ENCODE measurements at regions not wholly inside any gene's neighbourhood (a gene's known extent, or its start where the extent isn't known, plus 50 kb on each side); places are given as distances from the start of the nearest gene placed in this dataset.

- H3K27me3 Mint-ChIP-seq (ENCODE audit: low read depth) = no peaks in the 10 kb centered on the region
- intact Hi-C loops (cut with micrococcal nuclease) = no loop called here
- no peak for DNase-seq (ENCODE audit: low spot score)
- no peaks in the 10 kb centered on the region for H3K36me3 Mint-ChIP-seq (ENCODE audit: low read depth)
- no peak overlapping the region for H3K4me3 Mint-ChIP-seq (ENCODE audit: low read depth)
- no peaks in the 10 kb centered on the region for H3K4me1 Mint-ChIP-seq (ENCODE audit: low read depth)
- no peaks in the 10 kb centered on the region for H3K9me3 Mint-ChIP-seq
- no peak overlapping the region for H3K27ac Mint-ChIP-seq
These were observed 285.1 kb upstream of the ADAMTS16 start for GRCh38 chr5:4855036-4855435.

DNA sequence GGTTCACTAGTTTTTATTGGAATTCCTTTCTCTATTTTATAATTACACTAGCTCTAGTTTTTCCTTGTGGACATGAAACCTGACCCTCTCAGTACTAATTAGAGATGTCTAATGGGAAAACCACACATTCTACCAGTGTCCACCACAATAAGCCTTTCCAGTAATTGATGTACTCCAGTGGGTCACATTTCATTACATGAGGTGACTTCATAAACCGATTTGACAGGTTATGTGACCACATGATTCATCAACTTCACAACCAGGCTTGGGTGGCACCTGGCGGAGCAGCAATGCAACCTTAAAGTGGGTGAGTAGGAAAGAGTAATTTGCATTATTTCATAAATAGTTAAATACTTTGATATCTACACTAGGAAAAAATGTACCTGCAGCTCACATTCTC lies 284.2 kb upstream of the ADAMTS16 start:
- H3K27ac Mint-ChIP-seq = no peak overlapping the region
- H3K36me3 Mint-ChIP-seq (ENCODE audit: low read depth) = no peaks in the 10 kb centered on the region
- no peaks in the 10 kb centered on the region for H3K27me3 Mint-ChIP-seq (ENCODE audit: low read depth)
- intact Hi-C loops (cut with micrococcal nuclease) = no loop called here
- no peak for DNase-seq (ENCODE audit: low spot score)
- no peaks in the 10 kb centered on the region for H3K4me1 Mint-ChIP-seq (ENCODE audit: low read depth)
- H3K9me3 Mint-ChIP-seq = no peaks in the 10 kb centered on the region
- no peak overlapping the region for H3K4me3 Mint-ChIP-seq (ENCODE audit: low read depth)

DNA sequence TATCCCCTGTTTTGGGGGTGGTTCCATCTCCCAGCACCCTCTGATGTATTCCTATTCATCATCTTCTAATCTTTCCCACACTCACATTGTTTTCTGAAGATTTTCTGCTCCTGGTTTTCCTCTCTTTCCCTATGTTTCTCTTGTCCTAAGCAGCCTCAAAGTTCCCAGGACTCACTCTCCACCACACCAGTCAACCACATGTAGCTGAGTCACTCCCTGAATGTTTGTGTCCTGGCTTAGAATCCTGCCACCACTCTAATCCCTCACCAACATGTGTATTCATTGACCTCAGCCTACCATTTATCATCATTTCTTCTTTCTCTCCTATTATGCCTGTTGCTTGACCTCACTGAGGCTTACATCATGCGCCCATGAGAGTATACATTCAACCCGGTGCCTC lies 282.4 kb upstream of the ADAMTS16 start:
- no peaks in the 10 kb centered on the region for H3K36me3 Mint-ChIP-seq (ENCODE audit: low read depth)
- intact Hi-C loops (cut with micrococcal nuclease) = no loop called here
- no peaks in the 10 kb centered on the region for H3K27me3 Mint-ChIP-seq (ENCODE audit: low read depth)
- no peaks in the 10 kb centered on the region for H3K4me1 Mint-ChIP-seq (ENCODE audit: low read depth)
- no peak overlapping the region for H3K4me3 Mint-ChIP-seq (ENCODE audit: low read depth)
- H3K9me3 Mint-ChIP-seq = no peaks in the 10 kb centered on the region
- H3K27ac Mint-ChIP-seq = no peak overlapping the region
- no peak for DNase-seq (ENCODE audit: low spot score)

DNA sequence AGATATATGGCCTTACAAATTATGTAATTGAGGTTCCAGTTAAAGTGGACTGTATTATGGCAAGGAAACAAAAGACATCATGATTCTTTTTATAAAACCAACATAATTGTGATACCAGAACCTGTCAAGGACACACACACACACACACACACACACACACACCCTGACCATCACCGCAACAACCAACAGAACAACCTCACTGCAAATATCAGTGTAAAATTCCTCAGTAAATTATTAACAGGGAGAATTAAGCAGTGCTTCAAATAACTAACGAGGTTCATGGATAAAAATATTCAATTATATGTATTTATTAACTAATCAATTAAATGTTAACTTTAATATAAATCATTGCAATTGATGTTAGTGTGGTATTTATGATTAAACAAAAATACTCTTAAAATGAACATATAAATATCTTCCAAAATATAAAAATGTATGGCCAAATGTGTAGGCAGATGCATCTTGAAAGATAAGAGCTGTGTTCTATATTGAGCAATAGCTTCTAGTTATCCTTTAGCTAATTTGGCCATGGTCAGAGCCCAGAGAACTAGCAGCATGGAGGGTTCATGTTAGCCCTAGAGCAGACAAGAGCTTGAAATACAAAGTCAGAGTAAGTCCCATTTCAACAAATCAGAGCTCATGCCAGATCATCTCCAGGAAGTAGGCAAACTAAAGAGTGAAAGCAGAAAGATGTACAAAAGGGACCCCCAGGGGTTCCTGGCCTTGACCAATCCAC lies 280.5 kb upstream of the ADAMTS16 start:
- Mint-ChIP-seq H3K4me1 (ENCODE audit: low read depth) (no peaks in the 10 kb centered on the region), H3K27me3 (ENCODE audit: low read depth) (no peaks in the 10 kb centered on the region), H3K9me3 (no peaks in the 10 kb centered on the region), H3K4me3 (ENCODE audit: low read depth) (no peak overlapping the region), H3K36me3 (ENCODE audit: low read depth) (no peaks in the 10 kb centered on the region), H3K27ac (no peak overlapping the region)
- intact Hi-C loops (cut with micrococcal nuclease) = no loop called here
- DNase-seq (ENCODE audit: low spot score) = no peak

GRCh38 chr5:4860631-4861030 lies 279.5 kb upstream of the ADAMTS16 start:
- no peaks in the 10 kb centered on the region for H3K36me3 Mint-ChIP-seq (ENCODE audit: low read depth)
- no peak overlapping the region for H3K27ac Mint-ChIP-seq
- H3K27me3 Mint-ChIP-seq (ENCODE audit: low read depth) = no peaks in the 10 kb centered on the region
- no peak overlapping the region for H3K4me3 Mint-ChIP-seq (ENCODE audit: low read depth)
- intact Hi-C loops (cut with micrococcal nuclease) = no loop called here
- H3K4me1 Mint-ChIP-seq (ENCODE audit: low read depth) = no peaks in the 10 kb centered on the region
- no peak for DNase-seq (ENCODE audit: low spot score)
- no peaks in the 10 kb centered on the region for H3K9me3 Mint-ChIP-seq

GRCh38 chr5:4862500-4862899 lies 277.6 kb upstream of the ADAMTS16 start:
- intact Hi-C loops (cut with micrococcal nuclease) = no loop called here
- Mint-ChIP-seq H3K36me3 (ENCODE audit: low read depth) (no peaks in the 10 kb centered on the region), H3K4me1 (ENCODE audit: low read depth) (no peaks in the 10 kb centered on the region)

DNA sequence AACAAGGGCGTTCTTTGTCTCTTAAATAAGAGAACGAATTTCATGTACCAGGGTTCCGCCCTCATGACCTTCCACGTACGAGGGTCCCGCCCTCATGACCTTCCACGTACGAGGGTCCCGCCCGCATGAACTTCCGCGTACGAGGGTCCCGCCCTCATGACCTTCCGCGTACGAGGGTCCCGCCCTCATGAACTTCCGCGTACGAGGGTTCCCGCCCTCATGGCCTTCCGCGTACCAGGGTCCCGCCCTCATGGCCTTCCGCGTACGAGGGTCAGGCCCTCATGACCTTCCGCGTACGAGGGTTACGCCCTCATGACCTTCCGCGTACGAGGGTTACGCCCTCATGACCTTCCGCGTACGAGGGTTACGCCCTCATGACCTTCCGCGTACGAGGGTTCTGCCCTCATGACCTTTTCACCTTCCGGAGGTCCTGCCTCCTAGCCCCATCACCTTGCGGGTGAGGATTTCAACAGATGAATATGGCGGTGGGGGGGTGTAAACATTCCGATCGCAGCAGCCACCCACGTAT lies 273.9 kb upstream of the ADAMTS16 start:
- Mint-ChIP-seq H3K4me1 (ENCODE audit: low read depth) (no peaks in the 10 kb centered on the region), H3K27me3 (ENCODE audit: low read depth) (no peaks in the 10 kb centered on the region), H3K4me3 (ENCODE audit: low read depth) (no peak overlapping the region), H3K9me3 (no peaks in the 10 kb centered on the region), H3K27ac (no peak overlapping the region), H3K36me3 (ENCODE audit: low read depth) (no peaks in the 10 kb centered on the region)
- no peak for DNase-seq (ENCODE audit: low spot score)
- intact Hi-C loops (cut with micrococcal nuclease) = no loop called here

More at GRCh38 chr5:4862500-4862899, 277.6 kb upstream of the ADAMTS16 start:
- Mint-ChIP-seq H3K4me3 (ENCODE audit: low read depth) (no peak overlapping the region), H3K9me3 (no peaks in the 10 kb centered on the region), H3K27me3 (ENCODE audit: low read depth) (no peaks in the 10 kb centered on the region), H3K27ac (no peak overlapping the region)
- no peak for DNase-seq (ENCODE audit: low spot score)

DNA sequence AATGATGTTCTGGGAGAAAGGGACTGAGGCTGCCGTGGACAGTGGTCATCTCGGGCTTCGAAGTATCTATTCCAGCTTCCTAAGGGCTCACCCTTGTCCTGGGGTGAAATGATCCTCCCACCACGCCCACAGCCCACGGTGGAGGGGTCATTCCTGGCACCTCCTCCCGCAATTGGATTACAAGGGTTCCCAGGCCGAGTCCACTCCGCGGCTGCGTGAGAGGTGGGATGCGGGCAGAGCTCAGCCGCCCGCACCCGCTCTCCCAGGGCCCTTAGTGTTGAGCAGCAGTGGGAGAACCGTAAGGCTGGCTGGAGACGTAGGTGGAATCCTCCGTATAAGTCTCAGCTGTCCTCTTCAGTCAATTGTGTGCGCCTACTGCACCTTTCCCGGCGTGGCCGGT lies 273.3 kb upstream of the ADAMTS16 start:
- Mint-ChIP-seq H3K27ac (no peak overlapping the region), H3K4me1 (ENCODE audit: low read depth) (no peaks in the 10 kb centered on the region), H3K36me3 (ENCODE audit: low read depth) (no peaks in the 10 kb centered on the region), H3K9me3 (no peaks in the 10 kb centered on the region), H3K4me3 (ENCODE audit: low read depth) (no peak overlapping the region), H3K27me3 (ENCODE audit: low read depth) (no peaks in the 10 kb centered on the region)
- intact Hi-C loops (cut with micrococcal nuclease) = no loop called here
- DNase-seq (ENCODE audit: low spot score) = no peak

DNA sequence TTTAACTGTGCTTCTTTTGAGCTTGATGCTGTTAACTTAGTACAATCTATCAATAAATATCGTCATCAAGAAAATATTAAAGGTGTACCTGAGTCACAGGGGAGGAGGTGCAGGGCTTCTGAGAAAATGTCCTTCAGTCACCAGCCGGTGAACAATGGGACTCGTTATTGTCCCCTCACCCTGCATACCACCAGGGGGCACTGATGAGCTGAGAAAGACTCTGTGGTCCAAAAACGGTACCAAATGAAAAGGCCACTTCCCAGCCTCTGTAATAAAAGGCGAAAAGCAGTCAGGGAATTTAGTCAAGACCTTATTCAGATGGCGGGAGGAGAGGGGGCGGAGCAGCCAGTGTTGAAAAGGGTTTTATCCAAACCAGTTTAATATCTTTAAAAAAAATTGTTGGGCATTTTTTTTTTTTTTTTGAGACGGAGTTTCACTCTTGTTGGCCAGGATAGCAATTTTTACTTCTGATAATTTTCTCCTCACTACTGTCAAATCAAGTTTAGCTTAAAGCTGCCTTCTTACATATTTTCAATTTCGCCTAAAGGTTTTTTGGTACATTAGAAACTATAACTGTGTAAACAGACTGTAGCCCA lies 271.9 kb upstream of the ADAMTS16 start:
- H3K27ac Mint-ChIP-seq = no peak overlapping the region

DNA sequence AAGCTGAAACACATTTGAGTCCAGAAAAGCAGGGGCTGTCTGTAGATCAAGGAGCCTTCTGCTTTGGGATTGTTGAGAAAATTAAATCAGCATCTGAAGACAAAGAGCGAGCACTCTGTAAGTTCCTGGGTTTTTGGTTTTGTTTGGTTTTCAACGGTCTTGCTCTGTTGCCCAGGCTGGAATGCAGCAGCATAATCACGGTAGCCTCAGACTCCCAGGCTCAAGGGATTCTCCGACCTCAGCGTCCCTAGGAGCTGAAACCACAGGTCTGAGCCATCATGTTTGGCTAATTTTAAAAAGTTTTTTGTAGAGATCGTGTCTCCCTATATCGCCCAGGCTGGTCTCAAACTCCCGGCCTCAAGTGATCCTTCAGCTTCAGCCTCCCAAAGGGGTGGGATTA lies 266.5 kb upstream of the ADAMTS16 start:
- Mint-ChIP-seq H3K27me3 (ENCODE audit: low read depth) (no peaks in the 10 kb centered on the region), H3K4me1 (ENCODE audit: low read depth) (no peaks in the 10 kb centered on the region), H3K9me3 (no peaks in the 10 kb centered on the region), H3K4me3 (ENCODE audit: low read depth) (no peak overlapping the region), H3K36me3 (ENCODE audit: low read depth) (no peaks in the 10 kb centered on the region), H3K27ac (no peak overlapping the region)
- intact Hi-C loops (cut with micrococcal nuclease) = no loop called here
- no peak for DNase-seq (ENCODE audit: low spot score)

More for the DNA sequence above, 271.9 kb upstream of the ADAMTS16 start:
- Mint-ChIP-seq H3K4me1 (ENCODE audit: low read depth) (no peaks in the 10 kb centered on the region), H3K36me3 (ENCODE audit: low read depth) (no peaks in the 10 kb centered on the region), H3K4me3 (ENCODE audit: low read depth) (no peak overlapping the region), H3K27me3 (ENCODE audit: low read depth) (no peaks in the 10 kb centered on the region), H3K9me3 (no peaks in the 10 kb centered on the region)
- peak; percentile 11 for DNase-seq (ENCODE audit: low spot score)
- intact Hi-C loops (cut with micrococcal nuclease) = no loop called here

DNA sequence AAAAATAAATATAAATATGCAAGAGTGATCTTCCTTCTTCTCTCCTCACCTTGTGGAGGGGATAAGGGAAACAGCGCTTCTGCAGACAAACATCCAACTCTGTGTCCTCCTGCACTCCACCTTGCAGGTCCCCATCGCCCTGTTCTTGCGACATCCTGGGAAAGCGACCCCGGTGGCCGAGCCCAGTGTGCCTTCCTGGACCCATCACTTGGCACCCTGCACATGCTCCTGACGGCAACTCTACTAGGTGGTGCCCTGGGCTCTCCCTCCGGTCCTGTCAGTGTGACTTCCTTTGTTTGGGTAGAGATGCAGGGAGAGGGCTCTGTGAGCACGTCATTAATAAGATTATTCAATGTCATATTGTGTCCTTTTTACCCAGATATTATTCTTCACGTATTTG lies 266.0 kb upstream of the ADAMTS16 start:
- Mint-ChIP-seq H3K36me3 (ENCODE audit: low read depth) (no peaks in the 10 kb centered on the region), H3K27me3 (ENCODE audit: low read depth) (no peaks in the 10 kb centered on the region), H3K9me3 (no peaks in the 10 kb centered on the region), H3K4me3 (ENCODE audit: low read depth) (no peak overlapping the region), H3K27ac (no peak overlapping the region), H3K4me1 (ENCODE audit: low read depth) (no peaks in the 10 kb centered on the region)
- intact Hi-C loops (cut with micrococcal nuclease) = no loop called here
- DNase-seq (ENCODE audit: low spot score) = no peak

DNA sequence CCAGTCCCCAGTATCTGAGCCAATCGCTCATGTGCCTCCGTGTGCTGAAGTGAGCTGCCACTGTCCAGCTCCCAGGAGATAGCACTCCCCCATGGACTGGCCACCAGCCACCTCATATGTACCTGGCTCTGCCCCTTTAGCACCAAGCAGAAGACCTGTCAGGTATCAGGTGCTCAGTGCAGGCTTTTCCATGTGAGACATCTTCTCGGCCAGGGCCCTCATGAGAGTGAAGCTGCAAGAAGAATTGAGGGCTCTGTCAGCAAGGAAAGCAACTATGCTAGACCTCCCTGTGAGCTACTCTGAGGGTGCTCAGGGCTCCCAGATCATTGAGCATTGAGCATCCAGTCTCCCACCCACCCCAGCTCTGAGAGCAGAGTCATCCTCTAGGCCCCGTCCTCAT lies 264.2 kb upstream of the ADAMTS16 start:
- no peaks in the 10 kb centered on the region for H3K4me1 Mint-ChIP-seq (ENCODE audit: low read depth)
- no peaks in the 10 kb centered on the region for H3K36me3 Mint-ChIP-seq (ENCODE audit: low read depth)
- no peaks in the 10 kb centered on the region for H3K27me3 Mint-ChIP-seq (ENCODE audit: low read depth)
- H3K9me3 Mint-ChIP-seq = no peaks in the 10 kb centered on the region
- H3K27ac Mint-ChIP-seq = no peak overlapping the region
- intact Hi-C loops (cut with micrococcal nuclease) = no loop called here
- no peak overlapping the region for H3K4me3 Mint-ChIP-seq (ENCODE audit: low read depth)
- no peak for DNase-seq (ENCODE audit: low spot score)

- Mint-ChIP-seq H3K27ac (no peak overlapping the region), H3K36me3 (ENCODE audit: low read depth) (no peaks in the 10 kb centered on the region), H3K27me3 (ENCODE audit: low read depth) (no peaks in the 10 kb centered on the region), H3K4me1 (ENCODE audit: low read depth) (no peaks in the 10 kb centered on the region), H3K4me3 (ENCODE audit: low read depth) (no peak overlapping the region), H3K9me3 (no peaks in the 10 kb centered on the region)
- DNase-seq (ENCODE audit: low spot score) = no peak
- intact Hi-C loops (cut with micrococcal nuclease) = no loop called here
These were observed 263.3 kb upstream of the ADAMTS16 start for GRCh38 chr5:4876804-4877203.

All from activated T-helper 2 cell treated with anti-CD3 and anti-CD28 coated beads, Interferon-gamma antibody, Interleukin-2, Interleukin-4, amounts not matched to agents 10 μg/mL and 5 μg/mL and 100 μg/mL, durations not matched to agents 14 hours and 24 hours and 36 hours (primary cell).